A549 (cell line): ENCODE measurements at regions not wholly inside any gene's neighbourhood (a gene's known extent, or its start where the extent isn't known, plus 50 kb on each side); places are given as distances from the start of the nearest gene placed in this dataset.

Experiments
- CTCF ChIP-seq: fragments of >200 bp; sonication (Bioruptor Twin); formaldehyde crosslinking; IDR thresholded peaks from 3 replicates; pipeline ENCODE4 v1.5.1; 2016
- NPAS2 ChIP-seq: fragments of 250-450 bp; sonication (Bioruptor Pico); IDR thresholded peaks from 2 replicates; pipeline ENCODE4 v1.8.0; 2022; ENCODE audit warnings: mild to moderate bottlenecking, moderate library complexity, borderline replicate concordance
- POLR2A ChIP-seq: IDR thresholded peaks from 2 replicates; pipeline ENCODE4 v1.6.1; 2012; ENCODE audit warnings: mild to moderate bottlenecking, low read length
- RAD21 ChIP-seq, 2 experiments: fragments of >200 bp in 1 of 2; sonication (Bioruptor Twin) in 1 of 2; formaldehyde crosslinking in 1 of 2; IDR thresholded peaks in 1 of 2; conservative IDR thresholded peaks in 1 of 2; 2 replicates in 1 of 2; 3 replicates in 1 of 2; pipeline ENCODE4 v1.6.1; 2012 to 2018; ENCODE audit warnings: inconsistent platforms in 1 of 2

- TF ChIP-seq POLR2A (no peak), NPAS2 (CRISPR knock-in tag) (no peak), CTCF (no peak), RAD21 (conservative IDR thresholded peaks at IDR 0.05 in 1 of 2, IDR thresholded peaks at IDR 0.05 in 1 of 2) (no peak)
Observed at GRCh38 chr1:60262701-60263100, 189.1 kb upstream of the C1orf87 start.
